Erythroblast (primary cell): ENCODE measurements at regions not wholly inside any gene's neighbourhood (a gene's known extent, or its start where the extent isn't known, plus 50 kb on each side); places are given as distances from the start of the nearest gene placed in this dataset.

Experiments used
- GATA1 ChIP-seq: IDR thresholded peaks from 2 replicates; pipeline ENCODE4 v1.6.1; 2011; ENCODE audit warnings: low read depth, mild to moderate bottlenecking, control low read depth, low read length, moderate library complexity
- POLR2A ChIP-seq: IDR thresholded peaks from 2 replicates; pipeline ENCODE4 v1.6.1; 2011; ENCODE audit warnings: mild to moderate bottlenecking, low read length

GRCh38 chr2:8107150-8107549 lies 574.7 kb upstream of the ID2 start:
- TF ChIP-seq POLR2A, result no peak
- no peak for TF ChIP-seq GATA1
